Renal cortical epithelial cell (primary cell): ENCODE measurements at regions not wholly inside any gene's neighbourhood (a gene's known extent, or its start where the extent isn't known, plus 50 kb on each side); places are given as distances from the start of the nearest gene placed in this dataset.

ENCODE experiments used
- DNase-seq: peaks from one replicate; pipeline ENCODE4 v3.0.0-alpha.2; 2011; ENCODE audit warnings: low read depth

DNA sequence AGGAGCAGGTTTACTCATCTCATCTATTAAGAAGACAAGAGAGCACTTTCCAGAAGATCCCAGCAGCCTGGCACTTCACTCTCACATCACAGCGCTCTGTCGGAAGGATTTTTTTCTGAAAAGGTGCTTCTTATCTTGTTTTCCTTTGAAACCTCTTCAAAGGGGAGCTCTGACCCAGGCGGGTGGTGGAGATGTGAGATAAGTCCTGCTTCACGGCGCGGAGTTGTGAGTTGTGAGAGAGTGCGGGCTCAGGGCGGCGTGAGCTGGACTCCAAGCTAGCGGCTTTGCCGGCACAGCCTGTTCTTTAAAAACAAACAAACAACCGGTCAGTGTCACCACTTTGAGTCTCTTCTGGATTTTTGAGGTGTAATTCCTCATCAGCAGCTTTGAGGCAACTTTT is 169.0 kb upstream of the ARGLU1 start:
- DNase-seq, result no peak

DNA sequence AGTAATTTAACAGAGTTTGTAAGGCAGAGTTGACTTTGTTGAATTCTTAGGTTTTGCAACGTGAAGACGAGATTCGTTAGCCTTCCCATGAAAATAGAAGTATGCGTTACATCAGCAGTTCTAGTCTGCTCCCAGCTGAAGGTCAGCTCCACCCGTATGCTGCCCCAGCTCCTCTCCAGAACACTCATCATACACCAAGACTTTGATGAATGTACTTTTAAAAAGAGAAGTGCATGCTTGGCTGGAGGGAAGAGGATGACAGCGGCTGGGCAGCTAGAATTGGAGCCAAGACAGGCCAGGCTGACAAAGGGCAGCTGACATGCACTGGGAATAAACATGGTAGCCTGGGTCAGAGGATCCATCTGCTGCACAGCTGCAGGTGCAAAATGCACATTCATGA is 166.3 kb upstream of the ARGLU1 start:
- DNase-seq, result no peak

DNA sequence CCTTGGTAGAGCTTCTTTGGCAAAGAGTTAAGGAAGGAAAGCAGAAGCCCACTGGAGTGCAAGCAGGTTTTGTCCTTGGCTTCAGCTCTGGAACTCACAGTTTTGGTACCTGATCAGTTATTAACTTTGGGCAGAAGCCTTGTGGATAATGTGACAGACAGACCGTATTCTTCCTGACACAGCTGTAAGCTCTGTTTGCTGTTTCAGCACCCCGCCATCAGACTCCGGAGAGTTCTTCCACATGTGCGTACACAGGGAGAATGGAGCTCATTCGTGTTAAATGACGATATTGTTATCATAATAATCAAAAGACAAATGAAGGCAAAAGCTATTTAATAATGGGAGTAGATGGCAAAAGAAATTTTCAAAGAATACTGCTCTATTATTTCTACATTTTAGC is 155.1 kb upstream of the ARGLU1 start:
- DNase-seq, result no peak

DNA sequence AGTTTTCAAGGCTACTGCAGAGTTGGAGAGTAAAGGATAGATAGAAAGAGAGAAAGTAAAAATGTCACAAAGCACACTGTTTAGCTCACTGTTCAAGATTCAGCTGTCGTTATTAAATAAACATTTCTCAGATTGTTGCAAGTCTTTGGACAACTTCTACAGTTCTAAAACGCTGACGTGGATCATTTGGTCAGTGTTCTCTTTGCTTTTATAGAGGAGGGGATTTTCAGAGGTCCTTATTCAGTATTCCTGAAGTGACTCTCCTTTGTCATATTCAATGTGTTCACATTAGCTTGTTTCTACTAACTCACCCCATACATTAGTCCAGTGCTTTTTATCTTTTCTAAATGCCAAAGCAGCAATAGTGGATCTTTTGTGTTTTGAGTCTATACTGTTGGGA is 154.7 kb upstream of the ARGLU1 start:
- no peak for DNase-seq

DNA sequence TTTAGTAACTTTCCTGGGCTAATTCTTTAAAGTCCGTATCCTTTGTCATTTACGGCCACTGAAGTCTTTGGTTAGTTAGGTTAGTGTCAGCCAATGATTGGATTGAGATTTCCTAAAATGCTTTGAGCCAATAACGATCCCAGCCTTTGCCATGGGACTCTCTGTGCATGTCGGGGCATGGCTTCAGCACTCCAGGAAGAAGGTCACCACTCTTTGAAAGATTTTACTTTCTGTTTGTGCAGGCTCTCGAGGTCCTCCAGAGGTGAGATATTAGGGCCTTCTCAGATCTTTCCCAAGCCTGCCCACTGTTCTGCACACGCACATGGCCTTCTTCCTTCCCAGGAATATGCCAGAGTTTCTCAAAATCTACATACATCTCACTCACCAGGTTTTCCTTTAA is 153.7 kb upstream of the ARGLU1 start:
- no peak for DNase-seq

DNA sequence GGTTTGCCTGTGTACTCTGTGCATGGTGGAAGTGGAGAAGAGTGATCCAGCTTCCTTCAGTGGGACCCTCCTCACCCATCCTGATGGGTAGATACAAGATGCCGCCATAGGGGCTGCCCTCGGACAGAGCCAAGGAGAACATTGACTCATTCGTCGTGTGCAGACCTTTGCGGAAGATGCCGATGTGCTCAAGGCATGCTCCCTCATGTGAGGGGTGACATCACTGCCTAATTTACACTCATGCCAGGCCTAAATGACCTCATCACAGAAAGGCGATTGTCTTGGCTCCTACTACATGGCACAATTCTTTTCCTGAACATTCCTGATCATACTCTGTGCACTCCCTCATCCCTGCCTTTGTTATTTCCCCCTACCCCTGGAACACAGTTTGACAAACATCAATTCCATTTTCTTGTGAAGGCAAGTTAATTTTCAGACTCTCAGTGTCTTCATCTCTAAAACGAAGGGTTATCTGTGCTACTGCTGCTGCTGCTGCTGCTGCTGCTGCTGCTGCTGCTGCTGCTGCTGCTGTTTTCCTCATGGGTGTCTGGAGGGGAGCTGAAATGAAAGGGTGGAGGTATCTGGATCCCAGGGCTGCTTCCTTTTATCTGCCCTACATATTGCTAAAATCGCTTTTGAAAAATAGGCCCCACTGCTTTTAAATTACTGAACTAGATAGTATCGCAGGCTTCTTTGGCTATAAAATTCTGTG is 146.5 kb upstream of the ARGLU1 start:
- no peak for DNase-seq

DNA sequence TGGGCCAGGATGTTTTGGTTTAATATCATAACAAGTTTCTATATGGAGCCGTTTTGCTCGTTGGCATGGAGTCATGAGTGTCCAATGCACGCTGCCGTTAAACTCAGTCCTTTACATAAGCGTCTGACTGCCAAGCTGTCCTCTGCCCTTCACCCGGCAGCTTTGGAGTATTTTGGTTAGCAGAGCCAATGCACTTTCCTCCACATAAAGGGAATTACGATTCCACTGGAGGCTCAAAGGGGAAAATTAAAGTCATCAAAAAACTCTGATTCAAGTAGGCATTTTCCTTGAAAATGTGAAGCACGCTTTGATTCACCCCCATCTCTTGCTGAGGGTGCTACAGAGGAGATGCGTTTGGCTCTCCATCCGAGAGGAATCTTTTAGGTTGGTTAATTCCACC is 144.4 kb upstream of the ARGLU1 start:
- DNase-seq, result no peak

DNA sequence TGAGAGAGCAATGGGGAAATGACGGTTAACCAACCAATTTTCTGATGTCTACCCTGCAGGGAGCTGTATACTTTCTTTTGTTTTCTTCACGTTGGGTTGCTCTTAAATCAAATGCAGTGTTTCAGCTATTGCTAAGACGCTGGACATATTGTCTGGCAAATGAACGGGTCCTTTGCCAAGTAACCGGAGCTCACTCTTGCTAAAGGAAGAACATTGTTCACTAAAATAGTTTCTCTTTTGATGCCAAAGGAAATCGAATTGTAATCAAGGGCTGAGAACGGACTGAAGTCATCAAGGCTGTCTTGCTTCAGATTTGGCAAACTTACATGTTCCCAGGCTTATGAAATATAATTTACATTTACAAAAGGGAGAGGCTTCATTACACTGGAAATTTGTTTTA is 142.3 kb upstream of the ARGLU1 start:
- no peak for DNase-seq

DNA sequence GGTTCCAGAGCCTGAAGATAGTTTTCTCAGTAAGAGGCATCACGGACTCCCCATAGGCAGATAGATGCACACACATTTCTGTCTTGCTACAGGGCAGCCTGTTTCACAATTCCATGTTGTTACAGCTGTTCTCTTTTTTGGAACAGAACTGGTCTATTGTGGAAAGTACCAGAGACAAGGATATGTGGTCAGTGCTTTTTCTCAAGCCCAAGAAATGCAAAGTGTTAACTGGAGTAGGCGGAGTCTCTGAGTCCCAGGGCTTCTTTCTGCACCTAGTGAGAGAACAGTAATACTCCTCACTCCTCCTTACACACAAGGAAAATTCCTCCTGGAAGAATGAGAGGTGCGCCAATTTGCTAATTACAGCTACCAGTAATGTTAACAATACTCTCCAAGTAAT is 141.6 kb upstream of the ARGLU1 start:
- DNase-seq, result no peak

DNA sequence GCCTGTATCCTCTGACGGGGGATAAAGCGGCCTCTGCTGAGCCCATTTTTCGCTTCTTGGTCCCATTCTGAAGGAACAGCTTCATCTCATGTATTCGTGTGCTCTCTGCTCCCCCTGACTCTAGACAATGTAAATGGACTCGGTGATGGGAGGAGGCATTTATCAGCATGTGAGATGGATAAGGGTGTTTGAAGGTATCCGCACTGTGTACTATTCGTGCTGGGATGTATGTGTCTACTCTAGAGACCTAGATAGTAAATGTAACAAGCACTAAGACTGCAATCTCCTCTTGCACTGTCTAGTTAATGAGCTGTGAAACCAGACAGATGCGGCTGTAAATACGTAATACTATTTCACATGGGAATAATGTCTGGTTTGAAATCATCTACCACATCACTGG is 134.6 kb upstream of the ARGLU1 start:
- DNase-seq, result peak; percentile 27

DNA sequence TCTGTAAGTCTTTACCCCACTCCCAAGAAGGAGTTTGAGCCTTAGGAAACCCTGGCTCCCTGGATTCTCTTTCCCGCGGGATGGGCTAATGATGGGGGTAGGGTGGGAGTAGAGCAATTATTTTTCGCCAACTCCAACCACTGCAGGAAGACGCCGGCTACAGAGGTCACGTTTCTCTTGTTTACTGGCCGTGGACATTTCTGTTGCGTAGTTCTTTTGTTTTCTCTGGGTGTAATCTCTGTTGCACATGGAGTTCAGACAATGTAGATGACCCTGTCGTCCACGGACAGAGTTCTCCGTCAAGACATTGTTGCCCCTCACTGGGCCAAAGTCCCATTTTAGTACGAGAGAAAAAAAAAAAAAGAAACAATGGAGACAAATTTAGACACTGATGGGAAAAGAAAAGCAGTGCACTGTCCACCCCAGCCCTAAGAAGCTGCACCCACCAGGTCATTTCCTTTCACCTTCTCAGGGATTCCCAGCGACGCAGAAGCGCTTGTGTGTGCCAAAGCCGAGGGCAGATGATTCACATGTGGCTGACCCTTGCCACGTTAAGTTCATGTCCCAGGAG is 133.9 kb upstream of the ARGLU1 start:
- peak; percentile 31 for DNase-seq

DNA sequence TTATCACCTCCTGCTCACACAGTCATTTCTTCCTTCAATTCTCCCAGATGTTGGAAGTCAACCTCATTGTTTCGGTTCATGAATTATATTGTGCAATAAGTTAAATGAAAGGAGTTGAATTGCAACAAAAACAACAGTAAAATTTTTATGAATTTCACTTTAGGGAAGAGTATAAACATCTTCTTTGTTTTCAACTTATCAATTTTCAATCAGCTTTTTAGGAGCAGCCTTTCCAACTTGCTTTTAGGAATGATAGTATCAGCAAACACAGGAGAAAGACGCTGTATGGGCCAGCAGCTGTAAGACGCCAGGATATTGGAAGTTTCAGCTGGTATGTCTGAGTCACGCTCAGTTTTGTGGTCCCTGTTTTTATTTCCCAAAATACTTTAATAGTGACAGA is 132.5 kb upstream of the ARGLU1 start:
- DNase-seq, result peak; percentile 23

DNA sequence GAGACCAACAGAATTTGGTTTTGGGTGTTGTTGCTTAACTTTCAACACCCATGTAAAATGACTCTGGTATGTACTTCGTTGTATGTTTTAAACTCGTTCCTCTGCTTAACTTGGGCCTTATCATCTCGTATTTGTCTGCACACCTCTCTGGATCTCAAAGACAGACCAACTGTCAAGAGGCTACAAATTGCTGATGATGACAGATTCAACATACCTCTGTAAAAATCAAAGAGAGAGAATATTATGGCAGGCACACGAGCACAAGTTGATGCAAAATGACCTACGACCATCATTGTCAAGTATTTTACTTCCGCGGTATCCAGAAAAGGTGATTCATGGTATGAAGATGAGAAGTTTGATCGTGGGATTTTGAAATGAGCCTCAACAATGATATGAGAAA is 132.1 kb upstream of the ARGLU1 start:
- no peak for DNase-seq

DNA sequence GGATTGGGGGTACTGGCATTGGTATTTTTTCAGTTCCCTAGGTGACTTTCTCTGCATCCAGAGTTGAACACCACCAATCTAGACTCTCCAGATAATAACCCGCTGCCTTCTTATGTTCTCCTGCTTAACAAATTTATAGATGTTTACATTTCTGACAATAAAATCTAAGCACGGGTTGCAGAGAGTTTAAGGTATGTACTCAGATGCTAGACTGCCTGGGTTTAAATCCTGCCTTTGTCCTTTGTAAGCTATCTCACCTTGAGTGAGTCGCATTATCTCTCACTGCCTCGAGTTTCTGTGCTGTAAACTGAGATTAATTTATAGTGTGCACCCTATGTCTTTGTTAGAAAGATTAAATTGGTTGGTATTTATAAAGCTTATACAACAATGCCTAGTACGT is 131.4 kb upstream of the ARGLU1 start:
- no peak for DNase-seq

DNA sequence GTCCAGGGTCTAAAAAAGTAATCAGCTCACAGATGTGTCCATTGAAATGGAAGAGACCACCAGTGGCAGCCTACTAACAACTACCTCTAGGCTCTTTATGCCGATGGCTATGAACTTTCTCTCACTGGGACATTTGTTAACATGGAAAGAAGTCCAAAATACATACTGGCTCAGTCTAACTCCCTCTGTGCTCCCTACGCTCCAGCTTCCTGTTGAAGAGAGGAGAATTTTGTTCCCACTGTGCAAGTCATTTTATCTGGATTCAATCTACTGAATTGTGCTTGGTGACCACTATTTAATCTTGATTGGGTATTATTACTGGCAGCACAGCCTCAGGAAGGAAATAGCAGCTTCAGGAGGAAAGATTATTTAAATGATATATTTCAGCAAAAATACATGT is 128.8 kb upstream of the ARGLU1 start:
- no peak for DNase-seq

DNA sequence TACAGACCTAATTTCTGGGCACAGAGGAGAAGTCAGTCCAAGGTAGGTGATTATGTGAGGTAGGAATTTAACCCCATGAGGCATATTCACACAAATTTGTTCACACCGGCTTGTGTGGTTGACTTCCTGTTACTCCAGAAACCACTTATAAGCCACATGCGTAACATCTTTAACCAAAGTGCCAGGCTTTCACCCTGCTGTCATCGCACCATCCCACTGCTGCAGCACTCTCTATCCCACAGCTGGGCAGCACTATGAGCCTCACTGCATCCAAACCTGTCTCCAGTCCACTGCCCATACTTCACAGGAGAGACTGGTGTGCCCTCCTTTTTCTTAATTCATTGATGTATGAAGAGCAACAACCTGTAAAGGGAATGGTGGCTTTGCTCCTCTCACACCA is 128.2 kb upstream of the ARGLU1 start:
- DNase-seq, result no peak

DNA sequence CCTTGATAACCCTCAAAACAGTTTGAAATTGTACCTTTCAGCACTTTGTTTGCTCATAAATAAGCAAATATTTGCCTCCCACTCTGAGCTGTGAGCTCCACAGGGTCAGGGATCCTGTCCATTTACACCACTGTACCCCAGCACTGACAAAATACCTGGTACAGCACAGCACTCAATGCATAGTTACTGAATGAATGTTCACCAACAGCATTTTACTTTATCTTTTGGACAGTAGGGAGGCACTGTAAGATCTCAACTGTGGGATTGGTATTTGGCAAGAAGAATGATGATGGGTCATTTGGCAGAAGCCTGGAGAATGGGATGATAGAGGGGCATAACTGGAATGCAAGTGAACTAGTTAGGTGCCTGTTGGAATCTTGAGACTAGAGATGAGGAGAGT is 127.2 kb upstream of the ARGLU1 start:
- no peak for DNase-seq

DNA sequence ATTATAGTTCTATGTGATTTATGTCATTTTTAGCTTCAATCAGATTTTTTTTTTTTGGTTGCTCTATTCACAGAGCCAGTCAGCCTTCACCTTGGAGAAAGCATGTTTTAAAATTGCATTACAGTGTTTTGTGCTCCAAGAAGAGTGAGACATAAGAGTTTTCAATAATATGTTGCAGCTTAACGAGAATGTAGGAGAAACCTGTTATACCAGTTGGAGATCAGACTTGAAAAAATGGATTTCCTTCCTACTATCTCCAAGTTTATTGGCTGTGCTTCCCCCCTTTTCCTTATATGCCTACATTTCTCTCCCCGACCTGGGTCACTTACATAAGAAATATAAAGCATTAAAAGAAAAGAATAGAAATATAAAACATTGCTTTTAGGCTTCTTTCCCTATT is 123.9 kb upstream of the ARGLU1 start:
- DNase-seq, result no peak

DNA sequence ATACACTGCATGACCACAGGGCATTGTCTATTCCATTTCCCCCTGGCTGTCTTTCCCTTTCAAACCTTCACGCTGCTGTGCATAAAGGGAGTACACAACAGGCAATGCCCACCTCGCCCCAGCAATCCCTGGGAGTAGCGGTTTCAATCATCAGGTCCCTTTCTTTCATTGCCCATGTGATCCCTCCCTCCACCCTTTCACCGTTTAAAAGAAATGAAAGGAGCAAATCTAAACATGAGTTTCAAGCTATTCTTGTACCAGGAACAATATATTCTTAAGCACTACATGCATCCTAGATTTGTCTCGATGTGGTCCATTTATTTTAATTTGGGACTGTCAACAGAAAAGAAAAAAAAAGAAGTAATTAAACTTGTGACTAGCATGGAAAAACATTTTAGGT is 123.4 kb upstream of the ARGLU1 start:
- no peak for DNase-seq

DNA sequence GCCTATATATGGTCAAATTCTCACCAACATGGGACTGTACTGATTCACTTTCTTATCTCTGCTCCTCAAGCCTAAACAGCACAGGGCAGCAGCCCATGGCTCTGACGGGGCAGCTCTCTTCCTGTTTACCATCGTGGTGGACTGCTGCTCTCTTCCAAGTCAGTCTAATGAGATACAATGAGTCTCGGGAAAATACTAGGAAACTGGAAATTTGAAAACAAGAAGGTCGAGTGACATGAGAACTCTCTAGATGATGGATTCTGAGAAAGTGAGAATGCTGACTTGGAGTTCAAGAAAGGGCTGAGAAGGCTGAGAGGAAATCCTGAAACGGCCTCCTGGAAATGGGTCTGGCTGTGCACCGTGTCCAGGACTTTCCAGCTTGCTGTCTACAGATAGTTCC is 122.8 kb upstream of the ARGLU1 start:
- DNase-seq, result no peak

DNA sequence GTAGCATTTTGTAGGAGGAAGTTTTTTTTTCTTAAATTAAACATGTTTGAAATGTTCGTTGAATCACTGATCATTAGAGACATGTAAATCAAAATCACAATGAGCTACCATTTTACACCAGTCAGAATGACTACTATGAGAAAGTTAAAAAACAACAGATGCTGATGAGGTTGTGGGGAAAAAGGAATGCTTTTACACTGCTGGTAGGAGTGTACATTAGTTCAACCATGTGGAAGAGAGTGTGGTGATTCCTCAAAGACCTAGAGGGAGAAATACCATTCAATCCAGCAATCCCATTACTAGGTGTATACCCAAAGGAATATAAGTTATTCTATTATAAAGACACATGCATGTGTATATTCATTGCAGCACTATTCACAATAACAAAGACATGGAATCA is 122.0 kb upstream of the ARGLU1 start:
- no peak for DNase-seq

DNA sequence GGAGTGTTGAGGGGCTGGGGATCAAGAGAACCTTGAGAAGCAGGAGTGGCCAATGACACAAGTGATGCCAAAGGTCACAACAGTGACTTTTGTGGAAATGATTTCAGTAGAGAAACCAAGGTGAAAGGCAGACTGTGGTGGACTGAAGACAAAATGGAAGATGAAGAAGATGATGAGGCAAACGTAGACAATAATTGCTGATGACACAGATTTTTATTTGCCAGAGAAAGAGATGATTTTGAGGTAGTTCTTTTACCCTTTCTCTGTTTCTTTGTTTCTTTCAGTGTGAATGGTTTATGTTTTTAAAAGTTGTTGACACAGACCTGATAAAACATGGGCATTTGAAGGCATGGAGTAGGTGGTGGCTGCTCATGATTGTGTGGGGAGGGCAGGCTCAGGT is 121.0 kb upstream of the ARGLU1 start:
- DNase-seq, result no peak

DNA sequence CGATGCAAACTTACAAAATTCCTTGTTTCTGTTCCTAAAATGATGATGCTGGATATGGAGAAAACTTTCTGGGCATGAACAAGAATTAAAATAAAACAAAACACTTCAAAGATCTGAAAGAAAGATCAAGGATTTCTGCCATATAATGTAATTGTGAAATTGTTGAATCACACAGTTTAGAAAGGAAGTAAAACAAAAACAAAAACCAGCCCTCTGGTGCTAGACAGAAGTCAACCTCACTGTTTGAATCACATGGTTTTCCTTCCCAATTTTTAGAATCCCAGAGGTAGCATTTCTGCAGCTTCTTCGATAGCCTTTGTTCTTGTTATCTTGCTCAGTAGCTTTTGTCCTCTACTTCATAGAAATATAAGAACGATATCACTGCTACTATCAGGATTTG is 118.2 kb upstream of the ARGLU1 start:
- no peak for DNase-seq

DNA sequence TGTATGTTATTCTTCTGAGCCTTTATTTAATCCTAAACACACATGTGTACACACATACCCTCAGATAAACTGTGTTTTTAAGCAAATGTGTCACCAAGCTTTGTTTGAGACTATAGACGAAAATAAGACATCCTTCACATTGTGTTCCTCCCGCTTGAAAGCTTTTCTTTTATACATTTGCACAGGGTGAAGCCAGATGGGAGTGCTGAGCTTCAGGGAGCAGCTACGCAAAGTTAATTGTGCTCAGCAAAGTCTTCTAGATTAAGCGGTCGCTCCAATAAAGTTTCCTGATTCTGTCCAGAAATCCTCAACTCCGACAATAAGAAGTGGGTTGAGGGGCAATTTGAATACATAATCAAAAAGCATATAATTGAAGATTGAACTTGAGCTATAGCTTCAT is 117.2 kb upstream of the ARGLU1 start:
- no peak for DNase-seq
